GM12875 (cell line): ENCODE measurements at regions not wholly inside any gene's neighbourhood (a gene's known extent, or its start where the extent isn't known, plus 50 kb on each side); places are given as distances from the start of the nearest gene placed in this dataset.

ENCODE experiments used
- H3K4me3 ChIP-seq: one replicate; pipeline ENCODE4 v1.5.1; 2011; ENCODE audit warnings: low read depth, low read length, control low read depth
- TF ChIP-seq, protein P1 (sequence below): IDR thresholded peaks from 2 replicates; pipeline ENCODE4 v1.5.1; 2011; ENCODE audit warnings: low read depth, mild to moderate bottlenecking, control low read depth, inconsistent platforms, low read length, moderate library complexity, borderline replicate concordance; ENCODE audit not compliant: insufficient read depth

- TF ChIP-seq, protein P1, sequence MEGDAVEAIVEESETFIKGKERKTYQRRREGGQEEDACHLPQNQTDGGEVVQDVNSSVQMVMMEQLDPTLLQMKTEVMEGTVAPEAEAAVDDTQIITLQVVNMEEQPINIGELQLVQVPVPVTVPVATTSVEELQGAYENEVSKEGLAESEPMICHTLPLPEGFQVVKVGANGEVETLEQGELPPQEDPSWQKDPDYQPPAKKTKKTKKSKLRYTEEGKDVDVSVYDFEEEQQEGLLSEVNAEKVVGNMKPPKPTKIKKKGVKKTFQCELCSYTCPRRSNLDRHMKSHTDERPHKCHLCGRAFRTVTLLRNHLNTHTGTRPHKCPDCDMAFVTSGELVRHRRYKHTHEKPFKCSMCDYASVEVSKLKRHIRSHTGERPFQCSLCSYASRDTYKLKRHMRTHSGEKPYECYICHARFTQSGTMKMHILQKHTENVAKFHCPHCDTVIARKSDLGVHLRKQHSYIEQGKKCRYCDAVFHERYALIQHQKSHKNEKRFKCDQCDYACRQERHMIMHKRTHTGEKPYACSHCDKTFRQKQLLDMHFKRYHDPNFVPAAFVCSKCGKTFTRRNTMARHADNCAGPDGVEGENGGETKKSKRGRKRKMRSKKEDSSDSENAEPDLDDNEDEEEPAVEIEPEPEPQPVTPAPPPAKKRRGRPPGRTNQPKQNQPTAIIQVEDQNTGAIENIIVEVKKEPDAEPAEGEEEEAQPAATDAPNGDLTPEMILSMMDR, result no peak
- H3K4me3 ChIP-seq, result no peak overlapping the region
These were observed 548.6 kb upstream of the ZEB2 start for GRCh38 chr2:145068509-145068908.

DNA sequence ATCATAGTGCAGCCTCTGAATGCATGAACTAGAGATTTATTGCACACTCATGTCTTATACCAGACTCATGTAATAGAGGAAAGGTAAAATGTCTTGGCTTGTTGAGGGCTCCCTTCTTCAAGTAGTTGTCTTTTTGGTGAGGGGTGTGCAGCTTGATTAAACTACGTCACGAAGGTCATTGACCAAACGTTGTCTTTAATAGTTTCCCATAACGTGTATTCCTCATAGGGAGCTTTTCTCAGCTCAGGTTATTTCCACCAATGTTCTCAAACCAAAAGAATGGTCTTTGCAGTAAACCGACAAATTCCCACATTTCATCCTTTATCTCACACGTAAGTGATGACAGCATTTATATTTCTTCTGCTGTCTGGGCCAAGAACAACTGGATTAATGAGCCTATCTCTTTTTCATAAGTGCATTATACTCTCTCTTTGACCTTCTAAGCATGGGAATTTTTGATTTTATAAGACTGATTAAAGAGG, 547.7 kb upstream of the ZEB2 start:
- TF ChIP-seq, protein P1, result no peak

GRCh38 chr2:145066856-145067548, 547.1 kb upstream of the ZEB2 start:
- no peak overlapping the region for H3K4me3 ChIP-seq
- TF ChIP-seq, protein P1, result no peak

More for the DNA sequence above, 547.7 kb upstream of the ZEB2 start:
- H3K4me3 ChIP-seq, result no peak overlapping the region

DNA sequence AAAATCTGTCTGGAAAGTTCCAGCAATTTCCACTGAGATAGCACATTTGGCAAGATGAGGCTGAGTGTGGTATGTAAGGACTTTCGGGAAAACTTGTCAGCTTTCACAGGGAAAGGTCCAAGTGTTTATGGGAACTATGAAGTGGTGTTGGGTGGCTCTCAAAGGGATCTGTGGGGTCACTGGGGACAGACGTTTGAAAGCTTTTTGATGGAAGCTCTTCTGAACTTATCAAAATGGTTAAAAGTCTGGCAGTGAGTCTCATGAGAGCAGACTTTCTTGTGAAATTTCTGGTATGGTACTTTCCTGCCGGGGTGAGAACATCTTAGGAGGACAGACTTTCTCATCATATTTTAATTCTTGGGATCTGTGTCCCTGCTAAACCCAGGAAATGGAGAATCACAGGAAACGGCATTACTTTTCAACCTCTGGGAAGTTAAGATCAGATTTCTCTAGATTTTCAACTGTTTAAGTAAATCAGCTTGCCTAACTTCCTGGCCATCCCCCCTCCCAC, 546.3 kb upstream of the ZEB2 start:
- TF ChIP-seq, protein P1, result no peak
- H3K4me3 ChIP-seq, result no peak overlapping the region

- H3K4me3 ChIP-seq, result no peak overlapping the region
- TF ChIP-seq, protein P1, result no peak
These were observed 545.4 kb upstream of the ZEB2 start for GRCh38 chr2:145065342-145065741.

DNA sequence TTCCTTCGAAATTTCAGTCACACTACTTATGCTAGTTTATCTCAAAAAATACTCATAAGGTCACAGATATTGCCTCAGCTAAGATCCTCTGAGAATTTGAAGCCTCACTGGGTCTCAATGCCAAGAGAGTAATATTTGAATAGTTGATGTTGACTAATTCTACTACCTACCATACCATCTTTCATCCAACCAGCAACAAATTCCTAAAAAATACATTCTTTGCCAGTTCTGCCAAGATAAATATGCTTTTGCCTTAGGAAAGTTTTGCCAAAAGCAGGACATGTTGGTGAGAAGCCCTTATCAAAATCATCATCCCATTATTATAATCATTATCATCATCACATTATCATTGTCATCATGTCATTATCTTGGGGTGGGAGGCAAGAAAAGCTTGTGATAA, 544.6 kb upstream of the ZEB2 start:
- TF ChIP-seq, protein P1, result no peak
- H3K4me3 ChIP-seq, result no peak overlapping the region

DNA sequence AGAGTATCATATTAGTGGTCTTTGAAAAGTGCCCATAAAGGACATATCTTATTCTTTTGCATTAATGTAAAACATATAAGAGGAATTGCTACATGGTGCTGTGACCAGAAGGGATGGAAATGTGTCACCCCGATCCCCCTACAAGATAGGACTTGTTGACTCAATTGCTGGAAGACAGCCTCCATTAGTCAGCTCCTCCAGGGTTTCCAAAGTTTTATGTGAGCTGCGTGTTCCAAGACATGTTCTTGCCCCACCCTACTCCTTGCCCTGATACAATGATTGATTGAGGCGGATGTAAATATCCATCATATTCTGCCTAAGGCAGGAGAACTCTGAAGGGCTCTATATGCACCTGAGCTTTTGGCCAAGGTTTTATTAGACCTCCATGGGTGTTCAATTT, 541.0 kb upstream of the ZEB2 start:
- H3K4me3 ChIP-seq, result no peak overlapping the region
- TF ChIP-seq, protein P1, result no peak
